RWPE2 (cell line): ENCODE measurements at regions not wholly inside any gene's neighbourhood (a gene's known extent, or its start where the extent isn't known, plus 50 kb on each side); places are given as distances from the start of the nearest gene placed in this dataset.

ENCODE experiments used
- ATAC-seq: fragments of 200-7000 bp; cut with Tn5 transposase; 3 replicates; pipeline ENCODE4 v1.9.1; 2021; ENCODE audit warnings: low read depth
- DNase-seq: peaks from one replicate; pipeline ENCODE4 v3.0.0-alpha.2; 2020; ENCODE audit warnings: low spot score
- H3K27ac ChIP-seq: fragments of 450-650 bp; 2 replicates; pipeline ENCODE4 v1.5.1; 2017; ENCODE audit warnings: mild to moderate bottlenecking; ENCODE audit not compliant: poor library complexity, severe bottlenecking
- H3K27me3 ChIP-seq: fragments of 250-450 bp; sonication (Bioruptor Pico); 2 replicates; pipeline ENCODE4 v1.5.1; 2021; ENCODE audit warnings: mild to moderate bottlenecking, moderate library complexity; ENCODE audit not compliant: insufficient read depth, poor library complexity, severe bottlenecking
- H3K36me3 ChIP-seq: fragments of 250-450 bp; sonication (Bioruptor Pico); 2 replicates; pipeline ENCODE4 v1.5.1; 2020; ENCODE audit warnings: low read depth, mild to moderate bottlenecking, moderate library complexity
- H3K4me1 ChIP-seq: fragments of 250-450 bp; sonication (Bioruptor Pico); 2 replicates; pipeline ENCODE4 v1.5.1; 2021; ENCODE audit warnings: mild to moderate bottlenecking, moderate library complexity; ENCODE audit not compliant: insufficient read depth, poor library complexity, severe bottlenecking
- H3K4me3 ChIP-seq: fragments of 250-450 bp; sonication (Bioruptor Pico); 2 replicates; pipeline ENCODE4 v1.5.1; 2021; ENCODE audit warnings: mild to moderate bottlenecking, moderate library complexity; ENCODE audit not compliant: severe bottlenecking
- H3K9me3 ChIP-seq: fragments of 250-450 bp; sonication (Bioruptor Pico); 2 replicates; pipeline ENCODE4 v1.5.1; 2021; ENCODE audit warnings: mild to moderate bottlenecking, moderate library complexity; ENCODE audit not compliant: severe bottlenecking
- TF ChIP-seq, protein P1 (sequence below): fragments of 450-650 bp; IDR thresholded peaks from one replicate; pipeline ENCODE4 v1.5.1; 2017; ENCODE audit warnings: mild to moderate bottlenecking, moderate library complexity; ENCODE audit not compliant: poor library complexity, severe bottlenecking

DNA sequence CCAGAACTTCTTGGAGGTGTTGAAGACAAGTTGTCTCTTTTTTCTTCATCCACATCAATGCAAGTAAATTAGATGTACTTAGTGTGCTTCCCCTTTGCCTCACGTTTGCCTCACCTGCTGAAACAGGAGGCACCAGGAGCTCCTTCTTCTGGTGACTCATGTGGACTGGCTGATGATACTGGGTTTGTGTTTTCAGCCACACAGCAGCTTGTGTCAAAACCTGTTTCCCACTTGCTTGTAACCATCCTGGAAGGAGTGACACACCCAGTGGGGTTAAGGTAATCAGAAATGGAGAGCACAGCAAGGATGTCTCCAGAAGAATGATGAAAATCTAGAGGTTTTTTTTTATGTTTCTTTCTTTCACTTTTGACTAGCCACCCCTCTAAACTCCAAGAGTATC lies 143.3 kb upstream of the RBMS3 start:
- Histone ChIP-seq H3K9me3 (no peaks in the 10 kb centered on the region), H3K27ac (no peak overlapping the region), H3K36me3 (no peaks in the 10 kb centered on the region), H3K4me1 (no peaks in the 10 kb centered on the region), H3K4me3 (no peak overlapping the region), H3K27me3 (no peaks in the 10 kb centered on the region)
- TF ChIP-seq, protein P1, sequence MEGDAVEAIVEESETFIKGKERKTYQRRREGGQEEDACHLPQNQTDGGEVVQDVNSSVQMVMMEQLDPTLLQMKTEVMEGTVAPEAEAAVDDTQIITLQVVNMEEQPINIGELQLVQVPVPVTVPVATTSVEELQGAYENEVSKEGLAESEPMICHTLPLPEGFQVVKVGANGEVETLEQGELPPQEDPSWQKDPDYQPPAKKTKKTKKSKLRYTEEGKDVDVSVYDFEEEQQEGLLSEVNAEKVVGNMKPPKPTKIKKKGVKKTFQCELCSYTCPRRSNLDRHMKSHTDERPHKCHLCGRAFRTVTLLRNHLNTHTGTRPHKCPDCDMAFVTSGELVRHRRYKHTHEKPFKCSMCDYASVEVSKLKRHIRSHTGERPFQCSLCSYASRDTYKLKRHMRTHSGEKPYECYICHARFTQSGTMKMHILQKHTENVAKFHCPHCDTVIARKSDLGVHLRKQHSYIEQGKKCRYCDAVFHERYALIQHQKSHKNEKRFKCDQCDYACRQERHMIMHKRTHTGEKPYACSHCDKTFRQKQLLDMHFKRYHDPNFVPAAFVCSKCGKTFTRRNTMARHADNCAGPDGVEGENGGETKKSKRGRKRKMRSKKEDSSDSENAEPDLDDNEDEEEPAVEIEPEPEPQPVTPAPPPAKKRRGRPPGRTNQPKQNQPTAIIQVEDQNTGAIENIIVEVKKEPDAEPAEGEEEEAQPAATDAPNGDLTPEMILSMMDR: no peak
- DNase-seq: no peak
- ATAC-seq: peak; percentile 36; the same call in 1 of the 3 replicates

- no peaks in the 10 kb centered on the region for H3K36me3 ChIP-seq
- DNase-seq (no peak), ATAC-seq (no peak)
- H3K9me3 ChIP-seq: no peaks in the 10 kb centered on the region
- TF ChIP-seq, protein P1: no peak
- H3K27ac ChIP-seq: no peak overlapping the region
- H3K4me3 ChIP-seq: no peak overlapping the region
- H3K4me1 ChIP-seq: no peaks in the 10 kb centered on the region
- H3K27me3 ChIP-seq: no peaks in the 10 kb centered on the region
Observed at GRCh38 chr3:29138171-29138570, 142.7 kb upstream of the RBMS3 start.

DNA sequence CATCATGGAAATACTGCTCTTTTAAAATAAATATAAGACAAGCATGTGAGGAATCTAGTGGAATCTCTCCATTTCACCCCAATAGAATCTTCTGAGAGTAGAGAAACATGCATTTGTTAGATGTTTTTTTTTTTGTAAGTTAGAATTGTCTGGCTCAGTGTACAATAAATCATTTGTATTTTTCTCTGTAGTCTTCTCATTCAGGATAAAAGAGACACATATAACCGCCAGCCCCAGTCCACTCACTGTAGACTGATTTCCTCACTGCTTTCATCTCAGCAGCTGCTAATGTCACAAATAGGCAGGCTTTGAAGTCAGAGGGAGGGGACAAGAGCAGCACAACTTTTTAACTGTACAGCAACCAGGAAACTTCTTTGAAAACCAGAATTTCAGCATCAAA lies 140.2 kb upstream of the RBMS3 start:
- H3K27ac ChIP-seq: no peak overlapping the region
- H3K4me1 ChIP-seq: no peaks in the 10 kb centered on the region
- H3K36me3 ChIP-seq: no peaks in the 10 kb centered on the region
- H3K9me3 ChIP-seq: no peaks in the 10 kb centered on the region
- TF ChIP-seq, protein P1: no peak
- no peak overlapping the region for H3K4me3 ChIP-seq
- no peaks in the 10 kb centered on the region for H3K27me3 ChIP-seq
- DNase-seq: no peak
- ATAC-seq: no peak

- DNase-seq: no peak
- Histone ChIP-seq H3K4me3 (no peak overlapping the region), H3K27ac (no peak overlapping the region), H3K36me3 (no peaks in the 10 kb centered on the region), H3K4me1 (no peaks in the 10 kb centered on the region), H3K27me3 (no peaks in the 10 kb centered on the region), H3K9me3 (no peaks in the 10 kb centered on the region)
- ATAC-seq: no peak
- TF ChIP-seq, protein P1: no peak
Observed at GRCh38 chr3:29141197-29141917, 139.5 kb upstream of the RBMS3 start.

DNA sequence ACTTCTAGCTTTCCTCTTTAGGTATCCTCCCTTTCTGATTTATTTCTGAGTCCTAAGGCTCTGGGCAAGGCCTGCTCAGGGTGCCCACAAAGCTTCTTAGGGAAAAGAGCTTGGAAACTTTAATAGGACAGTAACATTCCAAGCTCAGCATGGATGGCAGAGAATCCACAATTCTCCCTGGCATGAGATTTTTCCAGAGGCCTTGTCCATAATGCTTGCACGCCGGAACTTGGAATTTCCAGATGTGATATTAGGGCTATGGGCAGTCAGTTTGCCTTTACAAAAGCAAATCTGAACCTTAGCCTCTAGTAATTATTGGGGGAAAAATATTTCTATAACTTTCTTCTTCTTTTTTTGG lies 139.0 kb upstream of the RBMS3 start:
- DNase-seq (no peak), ATAC-seq (no peak)
- no peaks in the 10 kb centered on the region for H3K4me1 ChIP-seq
- TF ChIP-seq, protein P1: no peak
- H3K36me3 ChIP-seq: no peaks in the 10 kb centered on the region
- H3K27me3 ChIP-seq: no peaks in the 10 kb centered on the region
- H3K27ac ChIP-seq: no peak overlapping the region
- no peak overlapping the region for H3K4me3 ChIP-seq
- no peaks in the 10 kb centered on the region for H3K9me3 ChIP-seq
